NCI-H226 (cell line): ENCODE measurements at regions not wholly inside any gene's neighbourhood (a gene's known extent, or its start where the extent isn't known, plus 50 kb on each side); places are given as distances from the start of the nearest gene placed in this dataset.
"Not testable (repeated sequence)": the region's sequence is repeated elsewhere in the genome, so short reads cannot be mapped to it uniquely, and the experiment has no call there.

Source experiments
- DNase-seq: peaks from one replicate; pipeline ENCODE4 v3.0.0-alpha.2; 2015

GRCh38 chr5:91503321-91503720, 120.2 kb upstream of the ARRDC3 start:
- no peak for DNase-seq

- DNase-seq = no peak
Measured at GRCh38 chr5:91500758-91501157, 117.6 kb upstream of the ARRDC3 start.

GRCh38 chr5:91499943-91500531, 116.9 kb upstream of the ARRDC3 start:
- no peak for DNase-seq

GRCh38 chr5:91495699-91496098, 112.6 kb upstream of the ARRDC3 start:
- DNase-seq = no peak

- DNase-seq = no peak
Measured at GRCh38 chr5:91494447-91494996, 111.4 kb upstream of the ARRDC3 start.

GRCh38 chr5:91493086-91493485, 110.0 kb upstream of the ARRDC3 start:
- no peak for DNase-seq

GRCh38 chr5:91491229-91491628, 108.1 kb upstream of the ARRDC3 start:
- no peak for DNase-seq

- DNase-seq = no peak
Measured at GRCh38 chr5:91490316-91490715, 107.2 kb upstream of the ARRDC3 start.

- no peak for DNase-seq
Measured at GRCh38 chr5:91487420-91487819, 104.3 kb upstream of the ARRDC3 start.

GRCh38 chr5:91486638-91487037, 103.5 kb upstream of the ARRDC3 start:
- no peak for DNase-seq

GRCh38 chr5:91484662-91485061, 101.5 kb upstream of the ARRDC3 start:
- DNase-seq = no peak

- not testable (repeated sequence) for DNase-seq
Measured at GRCh38 chr5:91479376-91479775, 96.3 kb upstream of the ARRDC3 start.

- no peak for DNase-seq
Measured at GRCh38 chr5:91478096-91478495, 95.0 kb upstream of the ARRDC3 start.

GRCh38 chr5:91477408-91477807, 94.3 kb upstream of the ARRDC3 start:
- no peak for DNase-seq

- DNase-seq = peak; percentile 25
Measured at GRCh38 chr5:91474201-91474600, 91.1 kb upstream of the ARRDC3 start.

GRCh38 chr5:91472631-91473030, 89.5 kb upstream of the ARRDC3 start:
- DNase-seq = no peak

- DNase-seq = no peak
Measured at GRCh38 chr5:91469517-91470165, 86.5 kb upstream of the ARRDC3 start.

GRCh38 chr5:91468651-91469422, 85.7 kb upstream of the ARRDC3 start:
- DNase-seq = no peak

- DNase-seq = no peak
Measured at GRCh38 chr5:91464886-91465646, 81.9 kb upstream of the ARRDC3 start.

GRCh38 chr5:91457681-91458058, 74.6 kb upstream of the ARRDC3 start:
- no peak for DNase-seq

- no peak for DNase-seq
Measured at GRCh38 chr5:91456928-91457680, 74.0 kb upstream of the ARRDC3 start.

- no peak for DNase-seq
Measured at GRCh38 chr5:91449083-91449482, 66.0 kb upstream of the ARRDC3 start.
